HepG2 (cell line): ENCODE measurements at regions not wholly inside any gene's neighbourhood (a gene's known extent, or its start where the extent isn't known, plus 50 kb on each side); places are given as distances from the start of the nearest gene placed in this dataset.

Source experiments
- ATAC-seq: fragments of 200-7000 bp; cut with Tn5 transposase; 3 replicates; pipeline ENCODE4 v1.9.1; 2020; ENCODE audit warnings: mild to moderate bottlenecking, moderate library complexity
- BruUV-seq: library from RNA; stranded (reverse); fragments of 400-500 nt; replicated peaks from 2 replicates; lab custom pipeline; 2021; lab: Mats Ljungman, UMichigan
- CTCF ChIA-PET: fragments of 300-600 bp; formaldehyde crosslinking; extraction: SDS; loops from one replicate; lab custom pipeline; 2021; ENCODE audit warnings: low total read pairs, inconsistent platforms, low intra/inter-chr PET ratio; lab: Yijun Ruan, JAX
- POLR2A ChIA-PET: fragments of 350-600 bp; sonication (Branson Sonifier 250); formaldehyde crosslinking; loops from one replicate; lab custom pipeline; 2020; ENCODE audit warnings: antibody characterized with exemption, inconsistent platforms; lab: Yijun Ruan, JAX
- DNase-seq: peaks from one replicate; pipeline ENCODE4 v3.0.0-alpha.2; 2015; ENCODE audit warnings: low spot score
- FAIRE-seq: peaks from 3 replicates; lab custom pipeline; 2011; peaks lifted over from hg19 to GRCh38; lab: Jason Lieb, UNC
- H2AFZ ChIP-seq: one replicate; pipeline ENCODE4 v1.6.1; 2011; ENCODE audit warnings: low read length, inconsistent platforms
- H3K27ac ChIP-seq: fragments of 300-600 bp; 3 replicates; pipeline ENCODE4 v1.8.0; 2011; ENCODE audit warnings: mixed run types, mild to moderate bottlenecking, mixed read lengths, low read length, inconsistent platforms; ENCODE audit not compliant: insufficient read depth; ENCODE audit errors: extremely low read length
- H3K27me3 ChIP-seq, 2 experiments: fragments of 200-600 bp in 1 of 2; 2 replicates in 1 of 2; 3 replicates in 1 of 2; pipeline versions ENCODE4 v1.6.0 to v1.8.0; 2011; ENCODE audit warnings: low read length in 2 of 2, mild to moderate bottlenecking in 2 of 2, moderate library complexity in 2 of 2, inconsistent platforms in 1 of 2; ENCODE audit not compliant: insufficient read depth in 2 of 2, control insufficient read depth in 1 of 2
- H3K36me3 ChIP-seq, 2 experiments: fragments of 200-600 bp in 1 of 2; replicated peaks in 1 of 2; 2 replicates in 1 of 2; 3 replicates in 1 of 2; pipeline versions ENCODE4 v1.5.1 to v1.8.0; 2011; ENCODE audit warnings: low read length in 2 of 2, inconsistent platforms in 1 of 2; ENCODE audit not compliant: insufficient read depth in 2 of 2, control insufficient read depth in 1 of 2
- H3K4me1 ChIP-seq: 2 replicates; pipeline ENCODE4 v1.5.1; 2012; ENCODE audit warnings: low read length, inconsistent platforms; ENCODE audit not compliant: insufficient read depth
- H3K4me2 ChIP-seq: 2 replicates; pipeline ENCODE4 v1.6.0; 2011; ENCODE audit warnings: low read depth, low read length, inconsistent platforms
- H3K4me3 ChIP-seq, 3 experiments: fragments of 200-600 bp in 1 of 3; sonication (generic), shearing (Covaris generic) in 1 of 3; replicated peaks in 1 of 3; 2 replicates each; pipeline ENCODE4 v1.5.1; 2011 to 2016; ENCODE audit warnings: low read length in 3 of 3, inconsistent platforms in 2 of 3, low read depth in 2 of 3, mild to moderate bottlenecking in 2 of 3, control low read depth in 1 of 3, mixed read lengths in 1 of 3; ENCODE audit not compliant: insufficient read depth in 1 of 3
- H3K79me2 ChIP-seq: one replicate; pipeline ENCODE4 v1.6.1; 2011; ENCODE audit warnings: low read length, inconsistent platforms; ENCODE audit not compliant: insufficient read depth
- H3K9ac ChIP-seq: 2 replicates; pipeline ENCODE4 v1.6.0; 2011; ENCODE audit warnings: mild to moderate bottlenecking, low read depth, low read length, inconsistent platforms; ENCODE audit not compliant: insufficient read depth
- H3K9me3 ChIP-seq: 2 replicates; pipeline ENCODE4 v1.5.1; 2012; ENCODE audit warnings: mild to moderate bottlenecking, low read length
- H4K20me1 ChIP-seq: 2 replicates; pipeline ENCODE4 v1.6.0; 2011; ENCODE audit warnings: inconsistent platforms, mild to moderate bottlenecking, low read length, moderate library complexity; ENCODE audit not compliant: insufficient read depth
- ETV5 ChIP-seq: IDR thresholded peaks from 2 replicates; pipeline ENCODE4 v1.6.1; 2018; ENCODE audit warnings: missing biosample characterization, missing genetic modification reagents, inconsistent platforms, borderline replicate concordance
- FOXK2 ChIP-seq: fragments of 450-650 bp; IDR thresholded peaks from 2 replicates; pipeline ENCODE4 v1.6.1; 2016
- MTF1 ChIP-seq: sonication (generic); formaldehyde crosslinking; IDR thresholded peaks from 2 replicates; pipeline ENCODE4 v1.5.0; 2020; ENCODE audit warnings: missing genetic modification reagents
- REXO4 ChIP-seq: sonication (generic); formaldehyde crosslinking; IDR thresholded peaks from 2 replicates; pipeline ENCODE4 v1.8.0; 2022; ENCODE audit warnings: missing genetic modification reagents, mild to moderate bottlenecking, borderline replicate concordance
- THAP11 ChIP-seq: IDR thresholded peaks from 2 replicates; pipeline ENCODE4 v1.6.1; 2016; ENCODE audit warnings: missing biosample characterization, missing genetic modification reagents
- ZNF143 ChIP-seq: sonication (generic); formaldehyde crosslinking; IDR thresholded peaks from 2 replicates; pipeline ENCODE4 v1.4.0; 2020; ENCODE audit warnings: missing genetic modification reagents
- ZNF652 ChIP-seq: IDR thresholded peaks from 2 replicates; pipeline ENCODE4 v1.6.1; 2016; ENCODE audit warnings: low read depth, borderline replicate concordance
- ZNF737 ChIP-seq: sonication (generic); formaldehyde crosslinking; IDR thresholded peaks from 2 replicates; pipeline ENCODE4 v1.5.0; 2020; ENCODE audit warnings: missing genetic modification reagents, mild to moderate bottlenecking, borderline replicate concordance
- ZNF850 ChIP-seq: sonication (generic); formaldehyde crosslinking; conservative IDR thresholded peaks from 2 replicates; pipeline ENCODE4 v1.9.0; 2021; ENCODE audit warnings: mild to moderate bottlenecking, missing genetic modification reagents
- WGBS: methylation state at CpG from one replicate; pipeline ENCODE4 v1.1.6; 2017; ENCODE audit warnings: low lambda C conversion rate; 5-methylcytosine and 5-hydroxymethylcytosine counted together
- in situ Hi-C: cut with HindIII; loops from 2 replicates; pipeline ENCODE4 v1.10.0; 2017; ENCODE audit warnings: low pct_unique_long_range_greater_than_20kb; ENCODE audit not compliant: extremely low pct_ligation_motif_present
- intact Hi-C: fragments of 100-400 bp; cut with micrococcal nuclease; formaldehyde crosslinking; loops from one replicate; pipeline ENCODE4 v1.10.0; 2022; ENCODE audit not compliant: unreplicated experiment
- TF ChIP-seq, protein P1 (sequence below): IDR thresholded peaks from 2 replicates; pipeline ENCODE4 v1.6.1; 2012; ENCODE audit warnings: low read depth, low read length, improper control_type of control experiment
- TF ChIP-seq, protein P2 (sequence below): sonication (generic); formaldehyde crosslinking; IDR thresholded peaks from 2 replicates; pipeline ENCODE4 v1.4.0; 2020; ENCODE audit warnings: mild to moderate bottlenecking, low read depth, missing genetic modification reagents
- TF ChIP-seq, protein P3 (sequence below): IDR thresholded peaks from 2 replicates; pipeline ENCODE4 v1.6.1; 2016; ENCODE audit warnings: missing compliant biosample characterization, missing genetic modification reagents, borderline replicate concordance
- TF ChIP-seq, protein P4 (sequence below): sonication (generic); formaldehyde crosslinking; IDR thresholded peaks from 2 replicates; pipeline ENCODE4 v1.4.0; 2020; ENCODE audit warnings: mild to moderate bottlenecking, low read depth, missing genetic modification reagents
- TF ChIP-seq, protein P5 (sequence below): sonication (generic); formaldehyde crosslinking; IDR thresholded peaks from 2 replicates; pipeline ENCODE4 v1.8.1; 2023; ENCODE audit warnings: mild to moderate bottlenecking, missing genetic modification reagents, borderline replicate concordance
- TF ChIP-seq, protein P6 (sequence below), 2 experiments: sonication (generic) in 1 of 2; formaldehyde crosslinking in 1 of 2; IDR thresholded peaks; 2 replicates each; pipeline versions ENCODE4 v1.5.1 to v1.6.1; 2011 to 2020; ENCODE audit warnings: borderline replicate concordance in 1 of 2, low read depth in 1 of 2, low read length in 1 of 2, mild to moderate bottlenecking in 1 of 2, missing genetic modification reagents in 1 of 2, moderate library complexity in 1 of 2

DNA sequence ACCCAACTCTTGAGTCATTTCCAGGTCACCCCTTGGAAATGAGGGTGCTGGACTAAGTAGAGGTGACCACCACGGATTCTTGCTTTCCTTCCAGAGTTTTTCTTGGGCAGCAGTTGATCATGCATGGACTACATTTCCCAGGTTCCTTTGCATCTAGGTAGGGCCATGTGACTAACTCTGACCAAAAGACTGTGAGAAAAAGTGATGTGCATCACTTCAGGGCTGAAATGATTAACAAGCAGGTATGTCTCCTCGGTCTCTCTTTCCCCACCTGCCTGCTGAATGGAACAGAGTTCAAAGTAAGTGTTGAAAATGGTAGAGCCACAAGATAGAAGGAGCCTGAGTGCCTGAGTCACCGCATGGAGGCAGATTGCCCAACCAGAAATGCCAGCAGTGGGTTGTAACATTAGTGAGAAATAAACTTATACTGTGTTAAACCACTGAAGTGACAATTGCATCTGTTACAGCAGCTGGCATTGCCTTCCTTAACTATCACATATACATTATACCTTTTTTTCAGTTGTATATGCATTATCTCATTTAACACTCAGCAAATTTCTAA lies 113.5 kb downstream of the MN1 start:
- POLR2A ChIA-PET, result no interaction called here
- CTCF ChIA-PET, result no interaction called here
- DNase-seq, result peak; percentile 24
- peaks cover 17% of the 10 kb centered on the region for H3K4me1 ChIP-seq
- no peak for TF ChIP-seq FOXK2
- no peak for TF ChIP-seq ZNF737 (CRISPR knock-in tag)
- TF ChIP-seq, protein P1, sequence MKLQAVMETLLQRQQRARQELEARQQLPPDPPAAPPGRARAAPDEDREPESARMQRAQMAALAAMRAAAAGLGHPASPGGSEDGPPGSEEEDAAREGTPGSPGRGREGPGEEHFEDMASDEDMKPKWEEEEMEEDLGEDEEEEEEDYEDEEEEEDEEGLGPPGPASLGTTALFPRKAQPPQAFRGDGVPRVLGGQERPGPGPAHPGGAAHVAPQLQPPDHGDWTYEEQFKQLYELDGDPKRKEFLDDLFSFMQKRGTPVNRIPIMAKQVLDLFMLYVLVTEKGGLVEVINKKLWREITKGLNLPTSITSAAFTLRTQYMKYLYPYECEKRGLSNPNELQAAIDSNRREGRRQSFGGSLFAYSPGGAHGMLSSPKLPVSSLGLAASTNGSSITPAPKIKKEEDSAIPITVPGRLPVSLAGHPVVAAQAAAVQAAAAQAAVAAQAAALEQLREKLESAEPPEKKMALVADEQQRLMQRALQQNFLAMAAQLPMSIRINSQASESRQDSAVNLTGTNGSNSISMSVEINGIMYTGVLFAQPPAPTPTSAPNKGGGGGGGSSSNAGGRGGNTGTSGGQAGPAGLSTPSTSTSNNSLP, result no peak
- peak; percentile 89 for TF ChIP-seq THAP11 (CRISPR knock-in tag)
- peak; percentile 81 for TF ChIP-seq ZNF143 (CRISPR knock-in tag)
- TF ChIP-seq, protein P2, sequence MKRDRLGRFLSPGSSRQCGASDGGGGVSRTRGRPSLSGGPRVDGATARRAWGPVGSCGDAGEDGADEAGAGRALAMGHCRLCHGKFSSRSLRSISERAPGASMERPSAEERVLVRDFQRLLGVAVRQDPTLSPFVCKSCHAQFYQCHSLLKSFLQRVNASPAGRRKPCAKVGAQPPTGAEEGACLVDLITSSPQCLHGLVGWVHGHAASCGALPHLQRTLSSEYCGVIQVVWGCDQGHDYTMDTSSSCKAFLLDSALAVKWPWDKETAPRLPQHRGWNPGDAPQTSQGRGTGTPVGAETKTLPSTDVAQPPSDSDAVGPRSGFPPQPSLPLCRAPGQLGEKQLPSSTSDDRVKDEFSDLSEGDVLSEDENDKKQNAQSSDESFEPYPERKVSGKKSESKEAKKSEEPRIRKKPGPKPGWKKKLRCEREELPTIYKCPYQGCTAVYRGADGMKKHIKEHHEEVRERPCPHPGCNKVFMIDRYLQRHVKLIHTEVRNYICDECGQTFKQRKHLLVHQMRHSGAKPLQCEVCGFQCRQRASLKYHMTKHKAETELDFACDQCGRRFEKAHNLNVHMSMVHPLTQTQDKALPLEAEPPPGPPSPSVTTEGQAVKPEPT, result no peak
- no peak for TF ChIP-seq ZNF850 (CRISPR knock-in tag)
- TF ChIP-seq, protein P3, sequence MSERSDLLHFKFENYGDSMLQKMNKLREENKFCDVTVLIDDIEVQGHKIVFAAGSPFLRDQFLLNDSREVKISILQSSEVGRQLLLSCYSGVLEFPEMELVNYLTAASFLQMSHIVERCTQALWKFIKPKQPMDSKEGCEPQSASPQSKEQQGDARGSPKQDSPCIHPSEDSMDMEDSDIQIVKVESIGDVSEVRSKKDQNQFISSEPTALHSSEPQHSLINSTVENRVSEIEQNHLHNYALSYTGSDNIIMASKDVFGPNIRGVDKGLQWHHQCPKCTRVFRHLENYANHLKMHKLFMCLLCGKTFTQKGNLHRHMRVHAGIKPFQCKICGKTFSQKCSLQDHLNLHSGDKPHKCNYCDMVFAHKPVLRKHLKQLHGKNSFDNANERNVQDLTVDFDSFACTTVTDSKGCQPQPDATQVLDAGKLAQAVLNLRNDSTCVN, result no peak
- TF ChIP-seq, protein P4, sequence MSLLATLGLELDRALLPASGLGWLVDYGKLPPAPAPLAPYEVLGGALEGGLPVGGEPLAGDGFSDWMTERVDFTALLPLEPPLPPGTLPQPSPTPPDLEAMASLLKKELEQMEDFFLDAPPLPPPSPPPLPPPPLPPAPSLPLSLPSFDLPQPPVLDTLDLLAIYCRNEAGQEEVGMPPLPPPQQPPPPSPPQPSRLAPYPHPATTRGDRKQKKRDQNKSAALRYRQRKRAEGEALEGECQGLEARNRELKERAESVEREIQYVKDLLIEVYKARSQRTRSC (CRISPR knock-in tag), result no peak
- no peak for TF ChIP-seq ETV5 (CRISPR knock-in tag)
- TF ChIP-seq, protein P5, sequence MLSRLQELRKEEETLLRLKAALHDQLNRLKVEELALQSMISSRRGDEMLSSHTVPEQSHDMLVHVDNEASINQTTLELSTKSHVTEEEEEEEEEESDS (CRISPR knock-in tag), result no peak
- no peak for TF ChIP-seq MTF1 (CRISPR knock-in tag)
- no peak for TF ChIP-seq REXO4 (CRISPR knock-in tag)
- TF ChIP-seq, protein P6, sequence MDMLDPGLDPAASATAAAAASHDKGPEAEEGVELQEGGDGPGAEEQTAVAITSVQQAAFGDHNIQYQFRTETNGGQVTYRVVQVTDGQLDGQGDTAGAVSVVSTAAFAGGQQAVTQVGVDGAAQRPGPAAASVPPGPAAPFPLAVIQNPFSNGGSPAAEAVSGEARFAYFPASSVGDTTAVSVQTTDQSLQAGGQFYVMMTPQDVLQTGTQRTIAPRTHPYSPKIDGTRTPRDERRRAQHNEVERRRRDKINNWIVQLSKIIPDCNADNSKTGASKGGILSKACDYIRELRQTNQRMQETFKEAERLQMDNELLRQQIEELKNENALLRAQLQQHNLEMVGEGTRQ (IDR thresholded peaks at IDR 0.05; ENCODE audit: low read depth, low read length), result 0 out of 2 replicates have a peak, but pooled peaks have one; percentile 19
- TF ChIP-seq, protein P6 (CRISPR knock-in tag; IDR thresholded peaks at IDR 0.05; ENCODE audit: borderline replicate concordance), result peak; percentile 59; the same call in 1 of the 2 replicates
- TF ChIP-seq ZNF652, result no peak
- in situ Hi-C loops, result no loop called here
- peak; percentile 44; the same call in 2 of the 3 replicates for ATAC-seq
- no peak overlapping the region for H2AFZ ChIP-seq
- no peak overlapping the region for H3K27ac ChIP-seq
- no peaks in the 10 kb centered on the region for H3K79me2 ChIP-seq
- no peaks in the 10 kb centered on the region for H4K20me1 ChIP-seq
- H3K27me3 ChIP-seq, result peaks cover 0 to 10% of the 10 kb centered on the region in 2 experiments; a peak in 3 of 5 replicates
- H3K9me3 ChIP-seq, result no peaks in the 10 kb centered on the region
- no TSS peak for BruUV-seq
- H3K4me2 ChIP-seq, result no peak overlapping the region
- H3K9ac ChIP-seq, result no peak overlapping the region
- H3K36me3 ChIP-seq, result no peaks in the 10 kb centered on the region
- no peak for FAIRE-seq
- 21% methylated on average over 3 of the region's 3 CpGs for WGBS
- intact Hi-C loops, result no loop called here
- H3K4me3 ChIP-seq, result no peak overlapping the region
